ENCODE measurements at regions not wholly inside any gene's neighbourhood (a gene's known extent, or its start where the extent isn't known, plus 50 kb on each side); places are given as distances from the start of the nearest gene placed in this dataset.

- H3K4me2 ChIP-seq (ENCODE audit: low read length): no peak overlapping the region
- H3K27me3 ChIP-seq (ENCODE audit: low read length): no peaks in the 10 kb centered on the region
- ChIA-PET POLR2A (ENCODE audit: unreplicated experiment) (no interaction called here), CTCF (no interaction called here)
- no peak overlapping the region for H3K27ac ChIP-seq (ENCODE audit: low read length)
- no peak overlapping the region for H2AFZ ChIP-seq (ENCODE audit: low read length)
- H3K4me3 ChIP-seq (ENCODE audit: low read length): no peak overlapping the region
- no peak overlapping the region for H3K9ac ChIP-seq (ENCODE audit: low read length)
- H3K79me2 ChIP-seq (ENCODE audit: low read length): no peaks in the 10 kb centered on the region
- intact Hi-C loops (cut with micrococcal nuclease): no loop called here
- H3K9me2 ChIP-seq (replicated peaks; ENCODE audit: low read length): no peaks in the 10 kb centered on the region
- DNase-seq (no peak), ATAC-seq (no peak)
- TF ChIP-seq EZH2phosphoT487 (IDR thresholded peaks at IDR 0.05; ENCODE audit: borderline replicate concordance, low read length): no peak
- TF ChIP-seq CTCF (conservative IDR thresholded peaks at IDR 0.05; ENCODE audit: low read depth, low read length): no peak
- TF ChIP-seq EZH2 (IDR thresholded peaks at IDR 0.05; ENCODE audit: low read length, unreplicated experiment): no peak
- BruUV-seq (replicated peaks): no TSS peak
- H3K36me3 ChIP-seq (ENCODE audit: low read depth, low read length): no peaks in the 10 kb centered on the region
- no peaks in the 10 kb centered on the region for H4K20me1 ChIP-seq (ENCODE audit: low read length)
- H3K4me1 ChIP-seq (ENCODE audit: insufficient read depth, low read length): no peaks in the 10 kb centered on the region; the same call in 1 of the 2 replicates
- H3F3A ChIP-seq (ENCODE audit: low read length, unreplicated experiment): no peaks in the 10 kb centered on the region
- no peaks in the 10 kb centered on the region for H3K9me3 ChIP-seq (ENCODE audit: low read length)
Observed at GRCh38 chr4:20640989-20641388, 59.3 kb upstream of the PACRGL start.

GRCh38 chr4:20641976-20642375 is 58.3 kb upstream of the PACRGL start:
- POLR2A ChIA-PET (ENCODE audit: unreplicated experiment): no interaction called here
- DNase-seq (no peak), ATAC-seq (no peak)
- Histone ChIP-seq H3K27me3 (ENCODE audit: low read length) (no peaks in the 10 kb centered on the region), H3K4me2 (ENCODE audit: low read length) (no peak overlapping the region), H2AFZ (ENCODE audit: low read length) (no peak overlapping the region), H3K79me2 (ENCODE audit: low read length) (no peaks in the 10 kb centered on the region), H3K9ac (ENCODE audit: low read length) (no peak overlapping the region), H3K4me3 (ENCODE audit: low read length) (no peak overlapping the region), H4K20me1 (ENCODE audit: low read length) (no peaks in the 10 kb centered on the region), H3F3A (ENCODE audit: low read length, unreplicated experiment) (no peaks in the 10 kb centered on the region), H3K9me3 (ENCODE audit: low read length) (no peaks in the 10 kb centered on the region), H3K36me3 (ENCODE audit: low read depth, low read length) (no peaks in the 10 kb centered on the region), H3K4me1 (ENCODE audit: insufficient read depth, low read length) (no peaks in the 10 kb centered on the region; the same call in 1 of the 2 replicates), H3K9me2 (replicated peaks; ENCODE audit: low read length) (no peaks in the 10 kb centered on the region), H3K27ac (ENCODE audit: low read length) (no peak overlapping the region)
- intact Hi-C loops (cut with micrococcal nuclease): no loop called here
- TF ChIP-seq EZH2phosphoT487 (IDR thresholded peaks at IDR 0.05; ENCODE audit: borderline replicate concordance, low read length): no peak
- no peak for TF ChIP-seq EZH2 (IDR thresholded peaks at IDR 0.05; ENCODE audit: low read length, unreplicated experiment)
- no peak for TF ChIP-seq CTCF (conservative IDR thresholded peaks at IDR 0.05; ENCODE audit: low read depth, low read length)
- CTCF ChIA-PET: no interaction called here
- no TSS peak for BruUV-seq (replicated peaks)

- H3K4me3 ChIP-seq (ENCODE audit: low read length): no peak overlapping the region
- DNase-seq (no peak), ATAC-seq (no peak)
- no peaks in the 10 kb centered on the region for H3K36me3 ChIP-seq (ENCODE audit: low read depth, low read length)
- CTCF ChIA-PET: no interaction called here
- H3K4me2 ChIP-seq (ENCODE audit: low read length): no peak overlapping the region
- H3F3A ChIP-seq (ENCODE audit: low read length, unreplicated experiment): no peaks in the 10 kb centered on the region
- H3K9me2 ChIP-seq (replicated peaks; ENCODE audit: low read length): no peaks in the 10 kb centered on the region
- H3K4me1 ChIP-seq (ENCODE audit: insufficient read depth, low read length): no peaks in the 10 kb centered on the region; the same call in 1 of the 2 replicates
- H2AFZ ChIP-seq (ENCODE audit: low read length): no peak overlapping the region
- no peaks in the 10 kb centered on the region for H4K20me1 ChIP-seq (ENCODE audit: low read length)
- H3K27ac ChIP-seq (ENCODE audit: low read length): no peak overlapping the region
- POLR2A ChIA-PET (ENCODE audit: unreplicated experiment): no interaction called here
- TF ChIP-seq EZH2 (IDR thresholded peaks at IDR 0.05; ENCODE audit: low read length, unreplicated experiment) (no peak), EZH2phosphoT487 (IDR thresholded peaks at IDR 0.05; ENCODE audit: borderline replicate concordance, low read length) (no peak), CTCF (conservative IDR thresholded peaks at IDR 0.05; ENCODE audit: low read depth, low read length) (no peak)
- H3K27me3 ChIP-seq (ENCODE audit: low read length): no peaks in the 10 kb centered on the region
- intact Hi-C loops (cut with micrococcal nuclease): no loop called here
- no peaks in the 10 kb centered on the region for H3K79me2 ChIP-seq (ENCODE audit: low read length)
- BruUV-seq (replicated peaks): no TSS peak
- no peak overlapping the region for H3K9ac ChIP-seq (ENCODE audit: low read length)
- H3K9me3 ChIP-seq (ENCODE audit: low read length): no peaks in the 10 kb centered on the region
Observed at GRCh38 chr4:20643631-20644030, 56.6 kb upstream of the PACRGL start.
